Keratinocyte (primary cell): ENCODE measurements at regions not wholly inside any gene's neighbourhood (a gene's known extent, or its start where the extent isn't known, plus 50 kb on each side); places are given as distances from the start of the nearest gene placed in this dataset.

Experiments
- DNase-seq: peaks from one replicate; pipeline ENCODE4 v3.0.0-alpha.2; 2011; ENCODE audit warnings: low read depth, missing footprints, low spot score
- FAIRE-seq: peaks from 2 replicates; lab custom pipeline; 2011; peaks lifted over from hg19 to GRCh38; lab: Jason Lieb, UNC
- H2AFZ ChIP-seq: 2 replicates; pipeline ENCODE4 v1.6.0; 2012; ENCODE audit warnings: low read length, control low read depth, inconsistent platforms; ENCODE audit not compliant: control insufficient read depth
- H3K27ac ChIP-seq: 2 replicates; pipeline ENCODE4 v1.5.1; 2011; ENCODE audit warnings: low read length; ENCODE audit not compliant: control insufficient read depth, insufficient read depth
- H3K27me3 ChIP-seq: 3 replicates; pipeline ENCODE4 v1.6.0; 2011; ENCODE audit warnings: low read length; ENCODE audit not compliant: control insufficient read depth, insufficient read depth; ENCODE audit errors: extremely low read depth
- H3K36me3 ChIP-seq, 2 experiments: 2 replicates in 1 of 2; 3 replicates in 1 of 2; pipeline ENCODE4 v1.5.1; 2011; ENCODE audit warnings: low read length in 2 of 2, mild to moderate bottlenecking in 1 of 2; ENCODE audit not compliant: control insufficient read depth in 2 of 2, insufficient read depth in 2 of 2; ENCODE audit errors: extremely low read depth in 1 of 2
- H3K4me1 ChIP-seq: 3 replicates; pipeline ENCODE4 v1.5.1; 2011; ENCODE audit warnings: low read length; ENCODE audit not compliant: control insufficient read depth, insufficient read depth; ENCODE audit errors: extremely low read depth
- H3K4me2 ChIP-seq: 3 replicates; pipeline ENCODE4 v1.6.0; 2011; ENCODE audit warnings: low read depth, low read length; ENCODE audit not compliant: control insufficient read depth, insufficient read depth; ENCODE audit errors: extremely low read depth
- H3K4me3 ChIP-seq, 3 experiments: fragments of 200-600 bp in 1 of 3; sonication (generic) in 1 of 3; 2 replicates in 2 of 3; 3 replicates in 1 of 3; pipeline ENCODE4 v1.5.1; 2011 to 2016; ENCODE audit warnings: low read length in 3 of 3, mild to moderate bottlenecking in 3 of 3, control low read depth in 2 of 3, inconsistent platforms in 1 of 3, low read depth in 1 of 3, mixed read lengths in 1 of 3, mixed run types in 1 of 3, moderate library complexity in 1 of 3; ENCODE audit not compliant: control insufficient read depth in 2 of 3, insufficient read depth in 2 of 3; ENCODE audit errors: extremely low read depth in 1 of 3
- H3K79me2 ChIP-seq: 2 replicates; pipeline ENCODE4 v1.6.0; 2012; ENCODE audit warnings: low read length; ENCODE audit not compliant: control insufficient read depth, insufficient read depth
- H3K9ac ChIP-seq: 3 replicates; pipeline ENCODE4 v1.6.0; 2011; ENCODE audit warnings: low read length; ENCODE audit not compliant: control insufficient read depth, insufficient read depth; ENCODE audit errors: extremely low read depth
- H3K9me1 ChIP-seq: 3 replicates; pipeline ENCODE4 v1.6.0; 2011; ENCODE audit warnings: low read length; ENCODE audit not compliant: control insufficient read depth, insufficient read depth; ENCODE audit errors: extremely low read depth
- H3K9me3 ChIP-seq: 2 replicates; pipeline ENCODE4 v1.5.1; 2012; ENCODE audit warnings: low read depth, low read length; ENCODE audit not compliant: control insufficient read depth
- H4K20me1 ChIP-seq: 3 replicates; pipeline ENCODE4 v1.6.0; 2011; ENCODE audit warnings: low read length; ENCODE audit not compliant: control insufficient read depth, insufficient read depth; ENCODE audit errors: extremely low read depth
- CTCF ChIP-seq, 3 experiments: IDR thresholded peaks in 1 of 3; conservative IDR thresholded peaks in 1 of 3; optimal IDR thresholded peaks in 1 of 3; 2 replicates in 2 of 3; 3 replicates in 1 of 3; pipeline versions ENCODE3 to v1.5.1; 2011; ENCODE audit warnings: low read length in 3 of 3, mild to moderate bottlenecking in 3 of 3, moderate library complexity in 2 of 3, control low read depth in 1 of 3, inconsistent platforms in 1 of 3; ENCODE audit not compliant: insufficient read depth in 2 of 3; ENCODE audit errors: extremely low read depth in 1 of 3
- EZH2 ChIP-seq: IDR thresholded peaks from one replicate; pipeline ENCODE4 v1.6.1; 2012; ENCODE audit warnings: inconsistent platforms, mild to moderate bottlenecking, low read length, moderate library complexity
- dilution Hi-C: fragments of 300-500 bp; cut with MboI; formaldehyde crosslinking; loops from one replicate; pipeline ENCODE4 v1.7.0; 2020; ENCODE audit warnings: low sequenced_read_pairs; ENCODE audit not compliant: extremely low pct_ligation_motif_present

- H3K4me3 ChIP-seq: no peak overlapping the region
- H3K9me3 ChIP-seq: no peaks in the 10 kb centered on the region
- no peak overlapping the region for H3K9ac ChIP-seq
- TF ChIP-seq CTCF (optimal IDR thresholded peaks at IDR 0.05 in 1 of 3, IDR thresholded peaks at IDR 0.05 in 1 of 3, conservative IDR thresholded peaks at IDR 0.05 in 1 of 3; ENCODE audit: extremely low read depth in 1 of 3, insufficient read depth in 2 of 3, low read length in 3 of 3) (no peak), EZH2 (no peak)
- FAIRE-seq (no peak), DNase-seq (no peak)
- H2AFZ ChIP-seq: no peak overlapping the region
- H4K20me1 ChIP-seq: no peaks in the 10 kb centered on the region
- H3K4me1 ChIP-seq: no peaks in the 10 kb centered on the region
- H3K36me3 ChIP-seq: no peaks in the 10 kb centered on the region
- no peak overlapping the region for H3K4me2 ChIP-seq
- H3K27me3 ChIP-seq: no peaks in the 10 kb centered on the region
- no peak overlapping the region for H3K27ac ChIP-seq
- no peaks in the 10 kb centered on the region for H3K9me1 ChIP-seq
- H3K79me2 ChIP-seq: no peaks in the 10 kb centered on the region
- dilution Hi-C loops: no loop called here
Observed at GRCh38 chr2:175698061-175698460, 304.0 kb downstream of the LNPK start.

- no peaks in the 10 kb centered on the region for H3K36me3 ChIP-seq
- no peaks in the 10 kb centered on the region for H3K79me2 ChIP-seq
- no peak overlapping the region for H3K4me3 ChIP-seq
- H3K4me1 ChIP-seq: no peaks in the 10 kb centered on the region
- no peak overlapping the region for H3K9ac ChIP-seq
- no peak overlapping the region for H2AFZ ChIP-seq
- no peaks in the 10 kb centered on the region for H4K20me1 ChIP-seq
- H3K27me3 ChIP-seq: no peaks in the 10 kb centered on the region
- no peak overlapping the region for H3K4me2 ChIP-seq
- H3K27ac ChIP-seq: no peak overlapping the region
- dilution Hi-C loops: no loop called here
- no peaks in the 10 kb centered on the region for H3K9me1 ChIP-seq
- no peaks in the 10 kb centered on the region for H3K9me3 ChIP-seq
- DNase-seq (peak; percentile 25), FAIRE-seq (no peak)
- TF ChIP-seq EZH2 (no peak), CTCF (optimal IDR thresholded peaks at IDR 0.05 in 1 of 3, IDR thresholded peaks at IDR 0.05 in 1 of 3, conservative IDR thresholded peaks at IDR 0.05 in 1 of 3; ENCODE audit: extremely low read depth in 1 of 3, insufficient read depth in 2 of 3, low read length in 3 of 3) (peak in 2 of 3 experiments; percentile 52 to 54)
Observed at GRCh38 chr2:175690113-175690837, 311.8 kb downstream of the LNPK start.
